ENCODE measurements at regions not wholly inside any gene's neighbourhood (a gene's known extent, or its start where the extent isn't known, plus 50 kb on each side); places are given as distances from the start of the nearest gene placed in this dataset.

GRCh38 chr19:33956941-33957340 lies 160.3 kb downstream of the KCTD15 start:
- ATAC-seq (ENCODE audit: low FRiP score) (no peak), DNase-seq (ENCODE audit: low spot score) (no peak)
- TF ChIP-seq, protein P1, sequence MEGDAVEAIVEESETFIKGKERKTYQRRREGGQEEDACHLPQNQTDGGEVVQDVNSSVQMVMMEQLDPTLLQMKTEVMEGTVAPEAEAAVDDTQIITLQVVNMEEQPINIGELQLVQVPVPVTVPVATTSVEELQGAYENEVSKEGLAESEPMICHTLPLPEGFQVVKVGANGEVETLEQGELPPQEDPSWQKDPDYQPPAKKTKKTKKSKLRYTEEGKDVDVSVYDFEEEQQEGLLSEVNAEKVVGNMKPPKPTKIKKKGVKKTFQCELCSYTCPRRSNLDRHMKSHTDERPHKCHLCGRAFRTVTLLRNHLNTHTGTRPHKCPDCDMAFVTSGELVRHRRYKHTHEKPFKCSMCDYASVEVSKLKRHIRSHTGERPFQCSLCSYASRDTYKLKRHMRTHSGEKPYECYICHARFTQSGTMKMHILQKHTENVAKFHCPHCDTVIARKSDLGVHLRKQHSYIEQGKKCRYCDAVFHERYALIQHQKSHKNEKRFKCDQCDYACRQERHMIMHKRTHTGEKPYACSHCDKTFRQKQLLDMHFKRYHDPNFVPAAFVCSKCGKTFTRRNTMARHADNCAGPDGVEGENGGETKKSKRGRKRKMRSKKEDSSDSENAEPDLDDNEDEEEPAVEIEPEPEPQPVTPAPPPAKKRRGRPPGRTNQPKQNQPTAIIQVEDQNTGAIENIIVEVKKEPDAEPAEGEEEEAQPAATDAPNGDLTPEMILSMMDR (IDR thresholded peaks at IDR 0.05) = no peak

GRCh38 chr19:33957804-33958203 lies 161.1 kb downstream of the KCTD15 start:
- ATAC-seq (ENCODE audit: low FRiP score) (no peak), DNase-seq (ENCODE audit: low spot score) (no peak)
- TF ChIP-seq, protein P1 (IDR thresholded peaks at IDR 0.05) = no peak

GRCh38 chr19:33960566-33960965 lies 163.9 kb downstream of the KCTD15 start:
- TF ChIP-seq, protein P1 (IDR thresholded peaks at IDR 0.05) = no peak

GRCh38 chr19:33962161-33962560 lies 165.5 kb downstream of the KCTD15 start:
- DNase-seq (ENCODE audit: low spot score) (no peak), ATAC-seq (ENCODE audit: low FRiP score) (no peak)
- TF ChIP-seq, protein P1 (IDR thresholded peaks at IDR 0.05) = no peak

More at GRCh38 chr19:33960566-33960965, 163.9 kb downstream of the KCTD15 start:
- no peak for DNase-seq (ENCODE audit: low spot score)
- no peak for ATAC-seq (ENCODE audit: low FRiP score)

DNA sequence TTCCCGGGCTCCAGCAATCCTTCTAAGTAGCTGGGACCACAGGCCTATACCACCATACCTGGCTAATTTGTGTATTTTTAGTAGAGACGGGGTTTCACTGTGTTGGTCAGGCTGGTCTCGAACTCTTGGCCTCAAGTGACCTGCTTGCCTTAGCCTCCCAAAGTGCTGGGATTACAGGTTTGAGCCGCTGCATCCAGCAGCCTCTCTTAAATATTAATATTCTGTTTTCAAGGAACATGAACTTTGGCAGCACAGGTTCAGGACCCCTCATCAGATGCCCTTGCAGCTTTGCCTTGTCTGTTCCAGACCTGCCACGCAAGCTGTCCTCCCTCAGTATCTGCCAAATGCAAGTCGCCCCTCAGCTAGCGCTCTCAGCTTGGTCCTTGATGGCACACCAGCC lies 166.8 kb downstream of the KCTD15 start:
- TF ChIP-seq, protein P1 (IDR thresholded peaks at IDR 0.05) = no peak
- ATAC-seq (ENCODE audit: low FRiP score) (no peak), DNase-seq (ENCODE audit: low spot score) (no peak)

GRCh38 chr19:33971073-33971472 lies 174.4 kb downstream of the KCTD15 start:
- ATAC-seq (ENCODE audit: low FRiP score) (no peak), DNase-seq (ENCODE audit: low spot score) (no peak)
- TF ChIP-seq, protein P1 (IDR thresholded peaks at IDR 0.05) = no peak

DNA sequence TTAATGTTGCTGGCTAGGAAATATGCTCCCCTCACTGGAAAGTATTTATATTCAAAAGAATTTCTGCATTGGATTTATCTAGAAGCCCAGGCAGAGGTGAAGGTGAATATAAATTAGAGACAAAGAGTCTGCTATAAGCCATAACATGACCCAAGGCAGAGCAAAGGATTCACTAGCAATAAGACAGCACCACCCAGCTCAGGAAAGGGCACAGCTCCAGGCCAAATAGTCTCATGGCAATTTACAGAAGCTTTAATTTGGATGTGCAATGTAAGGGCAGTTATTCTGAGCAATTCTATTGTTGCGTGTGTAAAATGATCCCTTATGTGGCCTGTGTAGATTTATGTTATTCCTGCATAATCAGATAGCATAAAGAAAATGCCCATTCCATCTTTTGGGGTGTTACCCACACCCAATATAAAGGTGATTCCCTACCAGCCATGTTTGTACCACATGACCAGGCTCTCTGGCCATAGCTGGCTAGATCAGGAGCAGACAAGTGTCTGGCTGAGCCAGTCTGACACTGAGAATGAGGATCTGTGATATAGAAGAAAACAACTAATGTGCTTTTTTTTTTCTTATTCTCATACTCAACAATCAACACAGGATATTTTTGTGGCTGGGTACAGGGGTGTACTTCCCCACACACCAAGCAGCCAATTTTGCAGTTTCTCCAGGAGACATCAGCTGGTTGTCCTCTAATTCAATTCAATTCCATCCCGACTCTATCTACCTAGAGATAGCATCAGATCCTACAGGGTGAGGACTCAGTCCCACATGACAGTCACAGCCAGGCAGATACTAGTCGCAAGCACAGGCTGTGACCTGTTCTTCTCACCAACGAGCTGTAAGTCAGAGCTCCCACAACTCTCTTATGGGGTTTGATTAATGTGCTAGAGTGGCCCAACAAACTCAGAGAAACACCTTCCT lies 181.4 kb downstream of the KCTD15 start:
- no peak for DNase-seq (ENCODE audit: low spot score)
- no peak for ATAC-seq (ENCODE audit: low FRiP score)
- TF ChIP-seq, protein P1 (IDR thresholded peaks at IDR 0.05) = no peak

Data from omental fat pad (tissue), 3 donors.